ENCODE measurements at regions not wholly inside any gene's neighbourhood (a gene's known extent, or its start where the extent isn't known, plus 50 kb on each side); places are given as distances from the start of the nearest gene placed in this dataset.
"Not testable (repeated sequence)": the region's sequence is repeated elsewhere in the genome, so short reads cannot be mapped to it uniquely, and the experiment has no call there.

GRCh38 chr15:92763459-92763858 lies 107.9 kb upstream of the FAM174B start:
- no peak for DNase-seq (ENCODE audit: low read depth in 2 of 2)

- not testable (repeated sequence) for DNase-seq (ENCODE audit: low read depth in 2 of 2)
Observed at GRCh38 chr15:92768131-92768530, 112.6 kb upstream of the FAM174B start.

DNA sequence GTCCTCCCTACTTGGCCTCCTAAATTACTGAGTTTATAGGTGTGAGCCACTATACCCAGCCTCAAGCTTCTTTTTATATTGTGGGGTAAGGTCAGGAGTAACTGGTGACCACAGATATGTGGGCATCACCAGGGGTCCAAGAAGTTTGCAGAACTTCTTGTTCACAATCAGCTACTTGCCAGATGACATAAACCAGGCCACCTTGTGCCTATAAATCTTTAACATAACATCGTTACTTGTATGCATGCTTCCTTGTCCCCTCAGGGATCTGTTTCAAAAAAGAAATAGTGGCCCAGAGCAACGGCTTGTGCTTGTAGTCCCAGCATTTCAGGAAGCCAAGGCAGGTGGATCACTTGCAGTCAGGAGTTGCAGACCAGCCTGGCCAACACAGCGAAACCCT lies 115.1 kb upstream of the FAM174B start:
- DNase-seq (ENCODE audit: low read depth in 2 of 2): no peak

DNA sequence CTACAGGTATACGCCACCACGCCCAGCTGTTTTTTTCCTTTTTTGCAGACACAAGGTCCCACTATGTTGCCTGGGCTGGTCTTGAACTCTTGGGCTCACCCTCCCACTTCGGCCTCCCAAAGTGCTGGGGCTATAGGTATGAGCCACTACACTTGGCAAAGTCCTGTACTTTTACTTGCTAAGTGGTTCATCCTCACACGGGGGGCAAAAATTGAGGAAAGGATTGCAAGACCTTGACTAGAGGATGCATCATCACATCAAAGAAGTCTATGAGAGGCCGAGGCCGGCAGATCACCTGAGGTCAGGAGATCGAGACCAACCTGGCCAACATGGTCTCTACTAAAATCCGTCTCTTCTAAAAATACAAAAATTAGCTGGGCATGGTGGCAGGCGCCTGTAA lies 116.5 kb upstream of the FAM174B start:
- no peak for DNase-seq (ENCODE audit: low read depth in 2 of 2)

- no peak for DNase-seq (ENCODE audit: low read depth in 2 of 2)
Observed at GRCh38 chr15:92772626-92773244, 117.2 kb upstream of the FAM174B start.

DNA sequence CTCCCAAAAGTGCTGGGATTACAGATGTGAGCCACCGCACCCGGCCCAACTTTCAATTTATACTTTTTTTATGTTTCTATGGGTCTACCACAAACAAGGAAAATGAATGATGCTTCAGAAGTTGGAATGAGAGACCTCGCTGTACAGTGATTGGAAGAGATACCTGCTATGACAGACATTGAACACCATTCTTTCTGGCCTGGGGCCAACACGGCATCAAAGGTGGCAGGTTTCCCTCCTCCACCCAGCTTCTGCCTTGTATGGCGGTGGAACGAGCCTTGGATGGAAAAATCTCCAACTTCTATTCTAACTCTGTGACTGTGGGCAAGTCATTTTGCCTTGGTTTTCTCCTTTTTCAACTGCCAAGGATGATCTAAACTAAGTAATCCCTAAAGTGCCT lies 117.8 kb upstream of the FAM174B start:
- DNase-seq (ENCODE audit: low read depth in 2 of 2): no peak

DNA sequence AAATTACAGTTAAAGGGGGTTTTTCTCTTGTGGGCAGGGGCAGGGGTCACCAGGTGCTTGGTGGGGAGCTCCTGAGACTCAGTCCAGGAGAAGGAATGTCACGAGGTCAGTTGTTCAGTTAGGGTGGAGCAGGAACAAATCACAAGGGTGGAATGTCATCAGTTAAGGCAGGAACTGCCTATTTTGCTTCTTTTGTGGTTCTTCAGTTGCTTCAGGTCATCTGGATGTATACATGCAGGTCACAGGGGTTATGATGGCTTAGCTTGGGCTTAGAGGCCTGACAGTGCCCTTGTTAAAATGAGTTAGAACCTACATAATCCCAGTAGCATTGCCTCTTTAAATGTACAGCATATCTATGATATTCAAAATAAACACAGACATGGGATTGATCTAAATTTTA lies 120.2 kb upstream of the CHD2 start:
- no peak for DNase-seq (ENCODE audit: low read depth in 2 of 2)

- DNase-seq (ENCODE audit: low read depth in 2 of 2): no peak
Observed at GRCh38 chr15:92780843-92781242, 119.3 kb upstream of the CHD2 start.

GRCh38 chr15:92781925-92782453 lies 118.1 kb upstream of the CHD2 start:
- DNase-seq (ENCODE audit: low read depth in 2 of 2): no peak

DNA sequence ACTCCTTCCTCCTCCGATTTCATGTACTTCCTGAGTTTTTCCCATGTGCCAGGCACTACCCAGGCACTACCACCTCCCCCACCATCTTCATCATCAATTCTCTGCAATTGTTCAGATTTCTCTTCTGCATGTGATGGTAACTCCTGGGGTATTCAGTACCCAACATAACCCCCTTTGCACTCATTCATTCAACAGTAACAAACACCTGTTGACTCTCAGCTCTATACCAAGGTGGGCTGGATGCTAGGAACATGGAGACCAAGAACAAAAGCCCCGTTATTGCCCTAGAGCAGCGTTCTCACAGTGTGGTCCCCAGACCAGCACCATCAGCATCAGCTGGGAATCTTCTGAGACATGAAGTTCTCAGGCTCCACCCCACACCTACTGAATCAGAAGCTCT lies 113.0 kb upstream of the CHD2 start:
- no peak for DNase-seq (ENCODE audit: low read depth in 2 of 2)

- DNase-seq (ENCODE audit: low read depth in 2 of 2): no peak
Observed at GRCh38 chr15:92788196-92788595, 111.9 kb upstream of the CHD2 start.

- not testable (repeated sequence) for DNase-seq (ENCODE audit: low read depth in 2 of 2)
Observed at GRCh38 chr15:92788793-92789192, 111.3 kb upstream of the CHD2 start.

- DNase-seq (ENCODE audit: low read depth in 2 of 2): no peak
Observed at GRCh38 chr15:92796161-92796611, 103.9 kb upstream of the CHD2 start.

GRCh38 chr15:92797168-92798052 lies 102.7 kb upstream of the CHD2 start:
- no peak for DNase-seq (ENCODE audit: low read depth in 2 of 2)

GRCh38 chr15:92800013-92800412 lies 100.1 kb upstream of the CHD2 start:
- no peak for DNase-seq (ENCODE audit: low read depth in 2 of 2)

DNA sequence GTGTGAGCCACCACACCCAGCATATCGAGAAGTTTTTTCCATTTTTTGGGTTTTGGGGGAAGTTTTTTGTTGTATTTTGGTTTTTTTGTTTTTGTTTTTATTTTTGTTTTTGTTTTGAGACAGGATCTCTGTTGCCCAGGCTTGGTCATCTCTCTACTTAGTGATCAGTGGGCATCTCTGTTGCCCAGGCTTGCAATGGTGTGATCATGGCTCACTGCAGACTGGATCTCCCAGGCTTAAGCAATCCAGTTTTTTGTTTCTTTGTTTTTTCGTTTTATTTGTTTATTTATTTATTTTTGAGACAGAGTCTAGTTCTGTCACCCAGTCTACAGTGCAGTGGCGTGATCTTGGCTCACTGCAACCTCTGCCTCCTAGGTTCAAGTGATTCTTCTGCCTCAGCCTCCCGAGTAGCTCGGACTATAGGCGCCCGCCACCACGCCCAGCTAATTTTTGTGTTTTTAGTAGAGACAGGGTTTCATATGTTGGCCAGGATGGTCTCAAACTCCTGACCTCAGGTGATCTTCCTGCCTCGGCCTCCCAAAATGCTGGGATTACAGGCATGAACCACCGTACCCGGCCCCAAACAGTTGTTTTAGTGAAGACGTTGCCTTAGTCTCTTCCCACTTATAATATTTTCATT lies 99.6 kb upstream of the CHD2 start:
- not testable (repeated sequence) for DNase-seq (ENCODE audit: low read depth in 2 of 2)

DNA sequence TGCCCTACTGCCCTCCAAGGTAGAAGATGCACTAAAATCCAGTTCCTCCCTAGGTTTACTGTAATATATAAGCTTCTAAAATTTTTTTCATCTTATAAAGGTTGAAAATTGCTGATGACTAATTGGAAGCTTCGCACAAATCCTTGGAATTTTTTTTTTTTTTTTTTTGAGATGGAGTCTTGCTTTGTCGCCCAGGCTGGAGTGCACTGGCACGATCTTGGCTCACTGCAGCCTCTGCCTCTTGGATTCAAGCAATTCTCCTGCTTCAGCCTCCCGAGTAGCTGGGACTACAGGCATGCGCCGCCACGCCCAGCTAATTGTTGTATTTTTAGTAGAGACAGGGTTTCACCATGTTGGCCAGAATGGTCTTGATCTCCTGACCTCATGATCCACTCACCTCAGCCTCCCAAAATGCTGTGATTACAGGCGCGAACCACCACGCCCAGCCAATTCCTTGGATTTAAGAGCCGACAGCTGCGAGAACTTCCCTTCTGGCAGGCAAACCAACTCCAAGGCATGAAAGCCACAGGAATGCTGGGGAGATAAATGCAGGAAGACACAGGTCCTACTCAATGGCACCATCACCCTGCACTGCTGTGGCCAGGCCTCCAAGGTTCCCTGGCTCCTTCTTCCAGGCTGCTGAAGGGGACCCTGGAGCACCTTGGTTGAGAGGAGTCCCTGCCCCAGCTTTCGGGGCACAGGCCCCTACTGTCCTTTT lies 98.9 kb upstream of the CHD2 start:
- not testable (repeated sequence) for DNase-seq (ENCODE audit: low read depth in 2 of 2)

GRCh38 chr15:92801774-92802464 lies 98.2 kb upstream of the CHD2 start:
- DNase-seq (ENCODE audit: low read depth in 2 of 2): no peak

- DNase-seq (ENCODE audit: low read depth in 2 of 2): no peak
Observed at GRCh38 chr15:92803536-92803851, 96.6 kb upstream of the CHD2 start.

DNA sequence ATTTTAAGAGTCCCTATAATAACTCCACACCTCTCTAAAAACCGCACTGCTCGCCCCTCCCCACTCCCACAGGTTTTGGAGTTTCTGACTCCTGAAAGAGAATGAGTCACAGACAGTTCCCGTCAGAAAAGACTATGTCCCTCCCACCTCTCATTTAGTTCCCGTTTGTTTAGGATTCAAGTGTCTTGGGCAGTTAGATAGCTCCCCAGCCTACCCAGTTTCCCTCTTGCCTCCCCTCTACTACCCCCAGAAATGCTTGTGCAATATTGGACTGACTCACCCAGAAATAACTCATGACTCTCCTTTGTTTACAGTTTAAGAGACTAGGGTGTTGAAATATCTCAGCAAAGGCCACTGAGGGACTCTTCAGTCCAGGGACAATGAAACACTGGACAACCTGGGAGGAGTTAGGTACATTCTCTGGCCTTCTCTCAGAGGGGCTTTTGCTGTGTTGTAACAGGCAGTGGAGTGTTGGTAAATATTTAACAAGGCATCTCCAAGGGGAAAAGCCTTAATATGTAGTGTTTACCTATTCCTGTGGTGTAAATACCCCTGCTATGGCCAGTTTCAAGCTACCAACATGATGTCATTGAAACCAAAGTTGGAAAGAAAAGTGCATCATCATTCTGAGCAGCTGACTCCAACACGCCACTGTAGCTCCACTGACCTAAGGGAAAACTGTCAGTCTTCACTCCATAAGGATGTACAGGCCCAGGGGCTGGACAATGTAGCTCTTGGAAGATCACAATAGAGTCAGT lies 96.1 kb upstream of the CHD2 start:
- DNase-seq (ENCODE audit: low read depth in 2 of 2): no peak

- DNase-seq (ENCODE audit: low read depth in 2 of 2): not testable (repeated sequence)
Observed at GRCh38 chr15:92804610-92804936, 95.6 kb upstream of the CHD2 start.
